Nephron progenitor cell (in vitro differentiated cells): ENCODE measurements at regions not wholly inside any gene's neighbourhood (a gene's known extent, or its start where the extent isn't known, plus 50 kb on each side); places are given as distances from the start of the nearest gene placed in this dataset.

Source experiments
- DNase-seq: peaks from one replicate; pipeline ENCODE4 v3.0.0; 2021
- H3K27ac Mint-ChIP-seq: 2 replicates; pipeline ENCODE4 v1.8.0; 2021; ENCODE audit warnings: mild to moderate bottlenecking, moderate library complexity, mixed read lengths
- H3K27me3 Mint-ChIP-seq: 2 replicates; pipeline ENCODE4 v1.8.0; 2021; ENCODE audit warnings: mild to moderate bottlenecking, low read depth, mixed read lengths; ENCODE audit not compliant: poor library complexity
- H3K36me3 Mint-ChIP-seq: 2 replicates; pipeline ENCODE4 v1.8.0; 2021; ENCODE audit warnings: low read depth, mixed read lengths
- H3K4me1 Mint-ChIP-seq: 2 replicates; pipeline ENCODE4 v1.8.0; 2021; ENCODE audit warnings: mixed read lengths
- H3K4me3 Mint-ChIP-seq: 2 replicates; pipeline ENCODE4 v1.8.0; 2021; ENCODE audit warnings: mild to moderate bottlenecking, moderate library complexity, mixed read lengths
- H3K9me3 Mint-ChIP-seq: 2 replicates; pipeline ENCODE4 v1.8.0; 2021; ENCODE audit warnings: mild to moderate bottlenecking, moderate library complexity, mixed read lengths
- TF ChIP-seq, protein P1 (sequence below): fragments of 200-600 bp; sonication (generic); IDR thresholded peaks from 2 replicates; pipeline ENCODE4 v1.5.0; 2021; ENCODE audit warnings: antibody characterized with exemption

GRCh38 chr22:27391092-27391770, 410.3 kb downstream of the MN1 start:
- TF ChIP-seq, protein P1, sequence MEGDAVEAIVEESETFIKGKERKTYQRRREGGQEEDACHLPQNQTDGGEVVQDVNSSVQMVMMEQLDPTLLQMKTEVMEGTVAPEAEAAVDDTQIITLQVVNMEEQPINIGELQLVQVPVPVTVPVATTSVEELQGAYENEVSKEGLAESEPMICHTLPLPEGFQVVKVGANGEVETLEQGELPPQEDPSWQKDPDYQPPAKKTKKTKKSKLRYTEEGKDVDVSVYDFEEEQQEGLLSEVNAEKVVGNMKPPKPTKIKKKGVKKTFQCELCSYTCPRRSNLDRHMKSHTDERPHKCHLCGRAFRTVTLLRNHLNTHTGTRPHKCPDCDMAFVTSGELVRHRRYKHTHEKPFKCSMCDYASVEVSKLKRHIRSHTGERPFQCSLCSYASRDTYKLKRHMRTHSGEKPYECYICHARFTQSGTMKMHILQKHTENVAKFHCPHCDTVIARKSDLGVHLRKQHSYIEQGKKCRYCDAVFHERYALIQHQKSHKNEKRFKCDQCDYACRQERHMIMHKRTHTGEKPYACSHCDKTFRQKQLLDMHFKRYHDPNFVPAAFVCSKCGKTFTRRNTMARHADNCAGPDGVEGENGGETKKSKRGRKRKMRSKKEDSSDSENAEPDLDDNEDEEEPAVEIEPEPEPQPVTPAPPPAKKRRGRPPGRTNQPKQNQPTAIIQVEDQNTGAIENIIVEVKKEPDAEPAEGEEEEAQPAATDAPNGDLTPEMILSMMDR, result no peak
- H3K9me3 Mint-ChIP-seq, result no peaks in the 10 kb centered on the region
- no peak overlapping the region for H3K27ac Mint-ChIP-seq

DNA sequence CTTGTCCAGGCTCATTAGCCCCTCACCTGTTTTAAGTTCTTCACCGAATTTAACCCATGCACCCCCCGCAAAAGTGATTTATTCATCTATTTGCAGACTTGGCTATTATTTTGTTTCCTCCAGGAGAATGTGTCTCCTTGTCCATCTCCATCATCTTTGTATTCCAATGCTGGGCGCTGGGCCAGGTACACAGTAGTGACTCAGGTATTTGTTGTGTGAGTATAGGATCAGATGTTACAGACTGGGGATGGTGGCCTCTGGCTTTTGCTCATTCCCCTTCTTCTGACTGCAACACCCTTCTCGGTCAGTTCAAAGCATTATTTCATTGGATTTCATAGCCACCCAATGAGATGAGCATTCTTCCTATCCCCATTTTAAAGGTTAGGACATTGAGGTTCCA, 408.2 kb downstream of the MN1 start:
- DNase-seq, result no peak
- H3K4me1 Mint-ChIP-seq, result peaks cover 27% of the 10 kb centered on the region
- H3K36me3 Mint-ChIP-seq, result no peaks in the 10 kb centered on the region
- no peak overlapping the region for H3K27ac Mint-ChIP-seq
- peaks cover 86% of the 10 kb centered on the region for H3K27me3 Mint-ChIP-seq
- no peaks in the 10 kb centered on the region for H3K9me3 Mint-ChIP-seq
- TF ChIP-seq, protein P1, result no peak
- no peak overlapping the region for H3K4me3 Mint-ChIP-seq

More at GRCh38 chr22:27391092-27391770, 410.3 kb downstream of the MN1 start:
- peaks cover 33% of the 10 kb centered on the region for H3K4me1 Mint-ChIP-seq
- peak; percentile 22 for DNase-seq
- no peaks in the 10 kb centered on the region for H3K36me3 Mint-ChIP-seq
- no peak overlapping the region for H3K4me3 Mint-ChIP-seq
- H3K27me3 Mint-ChIP-seq, result peaks cover 89% of the 10 kb centered on the region

DNA sequence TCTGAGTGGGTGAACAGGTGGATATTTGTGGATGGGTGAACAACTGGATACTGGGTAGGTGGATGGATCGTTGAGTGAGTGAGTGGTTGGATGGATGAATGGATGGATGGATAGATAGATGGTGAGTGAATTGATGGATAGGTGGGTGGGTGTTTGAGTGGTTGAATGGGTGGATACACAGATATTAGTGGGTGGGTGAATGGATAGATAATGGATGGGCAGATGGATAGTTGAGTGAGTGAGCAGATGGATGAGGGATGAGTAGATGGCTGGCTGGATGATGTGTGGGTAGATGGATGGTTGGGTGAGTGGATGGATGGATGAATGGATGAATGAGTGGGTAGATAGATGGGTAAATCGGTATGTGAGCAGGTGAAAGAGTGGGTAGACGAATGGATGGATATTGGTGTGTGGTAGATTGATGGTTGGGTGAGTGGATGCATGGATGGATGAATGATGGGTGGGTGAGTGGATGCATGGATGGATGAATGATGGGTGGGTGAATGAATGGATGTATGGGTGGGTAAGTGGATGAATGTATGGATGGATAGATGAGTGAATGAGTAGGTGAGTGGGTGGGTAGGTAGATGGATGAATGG, 406.7 kb downstream of the MN1 start:
- DNase-seq, result no peak
- Mint-ChIP-seq H3K27me3 (peaks cover 87% of the 10 kb centered on the region), H3K4me3 (no peak overlapping the region), H3K36me3 (no peaks in the 10 kb centered on the region), H3K9me3 (no peaks in the 10 kb centered on the region), H3K4me1 (peaks cover 14% of the 10 kb centered on the region), H3K27ac (no peak overlapping the region)
- TF ChIP-seq, protein P1, result no peak

GRCh38 chr22:27397036-27397953, 404.3 kb downstream of the MN1 start:
- TF ChIP-seq, protein P1, result no peak
- H3K27me3 Mint-ChIP-seq, result peaks cover 75% of the 10 kb centered on the region
- no peak for DNase-seq
- no peaks in the 10 kb centered on the region for H3K36me3 Mint-ChIP-seq
- peaks cover 11% of the 10 kb centered on the region for H3K9me3 Mint-ChIP-seq
- no peaks in the 10 kb centered on the region for H3K4me1 Mint-ChIP-seq
- H3K4me3 Mint-ChIP-seq, result no peak overlapping the region
- no peak overlapping the region for H3K27ac Mint-ChIP-seq

DNA sequence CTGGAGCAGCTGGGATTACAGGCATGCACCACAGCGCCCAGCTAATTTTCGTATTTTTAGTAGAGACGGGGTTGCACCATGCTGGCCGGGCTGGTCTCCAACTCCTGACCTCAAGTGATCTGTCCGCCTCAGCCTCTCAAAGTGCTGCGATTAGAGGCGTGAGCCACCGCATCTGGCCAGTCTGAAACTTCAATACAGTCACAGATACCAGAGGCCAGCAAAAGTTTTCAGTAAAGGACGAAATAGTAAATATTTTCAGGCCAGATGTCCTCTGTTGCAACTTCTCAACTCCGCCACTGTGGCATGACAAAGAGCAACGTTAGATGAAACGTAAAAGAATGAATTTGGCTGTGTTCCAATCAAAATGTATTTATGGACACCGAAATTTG, 403.6 kb downstream of the MN1 start:
- H3K4me1 Mint-ChIP-seq, result no peaks in the 10 kb centered on the region
- peaks cover 16% of the 10 kb centered on the region for H3K9me3 Mint-ChIP-seq
- no peak overlapping the region for H3K27ac Mint-ChIP-seq
- H3K4me3 Mint-ChIP-seq, result no peak overlapping the region
- H3K27me3 Mint-ChIP-seq, result peaks cover 74% of the 10 kb centered on the region
- DNase-seq, result no peak
- no peaks in the 10 kb centered on the region for H3K36me3 Mint-ChIP-seq
- TF ChIP-seq, protein P1, result no peak
